IMR-90 (cell line): ENCODE measurements at regions not wholly inside any gene's neighbourhood (a gene's known extent, or its start where the extent isn't known, plus 50 kb on each side); places are given as distances from the start of the nearest gene placed in this dataset.

Experiments used
- ATAC-seq: fragments of 200-7000 bp; cut with Tn5 transposase; 2 replicates; pipeline ENCODE4 v1.9.1; 2020; ENCODE audit warnings: low read depth, mild to moderate bottlenecking, moderate library complexity
- BruUV-seq: library from RNA; stranded (reverse); fragments of 400-500 nt; replicated peaks from 2 replicates; lab custom pipeline; 2021; lab: Mats Ljungman, UMichigan
- CTCF ChIA-PET: fragments of 300-600 bp; formaldehyde crosslinking; extraction: SDS; loops from one replicate; lab custom pipeline; 2021; ENCODE audit warnings: antibody characterized with exemption; lab: Yijun Ruan, JAX
- POLR2A ChIA-PET: fragments of 300-600 bp; sonication (Branson Sonifier 250); formaldehyde crosslinking; loops from one replicate; lab custom pipeline; 2022; ENCODE audit warnings: antibody characterized with exemption; ENCODE audit not compliant: unreplicated experiment; lab: Charles Lee
- DNase-seq: peaks from one replicate; pipeline ENCODE4 v3.0.0; 2013
- H2AFZ ChIP-seq: replicated peaks from 2 replicates; pipeline ENCODE3; 2013; ENCODE audit warnings: low read length, mild to moderate bottlenecking; ENCODE audit not compliant: poor library complexity
- H2AK5ac ChIP-seq: 2 replicates; pipeline ENCODE4 v1.6.1; 2013; ENCODE audit warnings: low read depth, low read length, inconsistent platforms
- H2AK9ac ChIP-seq: replicated peaks from 2 replicates; pipeline ENCODE3; 2013; ENCODE audit warnings: mild to moderate bottlenecking, low read depth, low read length, moderate library complexity; ENCODE audit not compliant: poor library complexity
- H2BK120ac ChIP-seq: 2 replicates; pipeline ENCODE4 v1.6.1; 2013; ENCODE audit warnings: low read depth, low read length, inconsistent platforms
- H2BK15ac ChIP-seq: 3 replicates; pipeline ENCODE4 v1.6.1; 2013; ENCODE audit warnings: low read depth, low read length, inconsistent platforms
- H2BK20ac ChIP-seq: 2 replicates; pipeline ENCODE4 v1.6.1; 2013; ENCODE audit warnings: low read depth, mild to moderate bottlenecking, inconsistent platforms, low read length, moderate library complexity
- H2BK5ac ChIP-seq: 2 replicates; pipeline ENCODE4 v1.6.1; 2013; ENCODE audit warnings: mild to moderate bottlenecking, low read depth, low read length, inconsistent platforms; ENCODE audit not compliant: poor library complexity, severe bottlenecking
- H3K14ac ChIP-seq: replicated peaks from 2 replicates; pipeline ENCODE4 v1.6.1; 2013; ENCODE audit warnings: low read depth, low read length, inconsistent platforms
- H3K18ac ChIP-seq: 2 replicates; pipeline ENCODE4 v1.6.1; 2013; ENCODE audit warnings: low read depth, low read length, control low read depth
- H3K23ac ChIP-seq: 2 replicates; pipeline ENCODE4 v1.6.1; 2013; ENCODE audit warnings: low read depth, low read length, inconsistent platforms
- H3K27ac ChIP-seq: 2 replicates; pipeline ENCODE4 v1.5.1; 2013; ENCODE audit warnings: mild to moderate bottlenecking, control low read depth, low read length; ENCODE audit not compliant: insufficient read depth
- H3K27me3 ChIP-seq: 2 replicates; pipeline ENCODE4 v1.6.1; 2013; ENCODE audit warnings: low read length; ENCODE audit not compliant: control insufficient read depth, insufficient read depth
- H3K36me3 ChIP-seq: 2 replicates; pipeline ENCODE4 v1.6.1; 2013; ENCODE audit warnings: low read length, mixed read lengths; ENCODE audit not compliant: control insufficient read depth, insufficient read depth
- H3K4ac ChIP-seq: 2 replicates; pipeline ENCODE4 v1.6.1; 2013; ENCODE audit warnings: low read depth, low read length, inconsistent platforms
- H3K4me1 ChIP-seq: 2 replicates; pipeline ENCODE4 v1.6.1; 2013; ENCODE audit warnings: low read length, mixed read lengths; ENCODE audit not compliant: control insufficient read depth, insufficient read depth
- H3K4me2 ChIP-seq: 2 replicates; pipeline ENCODE4 v1.6.1; 2013; ENCODE audit warnings: low read depth, mild to moderate bottlenecking, control low read depth, low read length, moderate library complexity
- H3K4me3 ChIP-seq: 2 replicates; pipeline ENCODE4 v1.5.1; 2013; ENCODE audit warnings: low read depth, mild to moderate bottlenecking, control low read depth, low read length, moderate library complexity; ENCODE audit not compliant: insufficient read depth
- H3K56ac ChIP-seq: 2 replicates; pipeline ENCODE4 v1.6.1; 2013; ENCODE audit warnings: low read length, inconsistent platforms; ENCODE audit not compliant: insufficient read depth; ENCODE audit errors: extremely low read depth
- H3K79me1 ChIP-seq, 2 experiments: 2 replicates each; pipeline ENCODE4 v1.6.1; 2013; ENCODE audit warnings: low read length in 2 of 2, inconsistent platforms in 1 of 2, low read depth in 1 of 2
- H3K9ac ChIP-seq: 2 replicates; pipeline ENCODE4 v1.6.1; 2013; ENCODE audit warnings: low read depth, low read length, control low read depth
- H3K9me1 ChIP-seq: 2 replicates; pipeline ENCODE4 v1.6.1; 2013; ENCODE audit warnings: low read length, inconsistent platforms; ENCODE audit not compliant: insufficient read depth
- H3K9me3 ChIP-seq: 2 replicates; pipeline ENCODE4 v1.6.1; 2013; ENCODE audit warnings: low read length; ENCODE audit not compliant: control insufficient read depth, insufficient read depth
- H4K20me1 ChIP-seq: 2 replicates; pipeline ENCODE4 v1.6.1; 2013; ENCODE audit warnings: low read length, inconsistent platforms; ENCODE audit not compliant: insufficient read depth
- H4K5ac ChIP-seq: 2 replicates; pipeline ENCODE4 v1.6.1; 2013; ENCODE audit warnings: mild to moderate bottlenecking, low read depth, low read length, control low read depth
- H4K8ac ChIP-seq, 2 experiments: 2 replicates each; pipeline ENCODE4 v1.6.1; 2013; ENCODE audit warnings: low read depth in 2 of 2, low read length in 2 of 2, control low read depth in 1 of 2, inconsistent platforms in 1 of 2
- H4K91ac ChIP-seq: 2 replicates; pipeline ENCODE4 v1.6.1; 2013; ENCODE audit warnings: low read depth, low read length, inconsistent platforms; ENCODE audit not compliant: insufficient read depth
- BHLHE40 ChIP-seq: fragments of 150-350 bp; IDR thresholded peaks from 2 replicates; pipeline ENCODE4 v1.6.1; 2016; ENCODE audit warnings: mild to moderate bottlenecking, low read depth, low read length
- CEBPB ChIP-seq: IDR thresholded peaks from 2 replicates; pipeline ENCODE4 v1.6.1; 2012; ENCODE audit warnings: low read depth, low read length, improper control_type of control experiment
- CHD1 ChIP-seq: IDR thresholded peaks from 2 replicates; pipeline ENCODE4 v1.6.1; 2012; ENCODE audit warnings: low read depth, low read length, improper control_type of control experiment
- ELK1 ChIP-seq: fragments of 150-350 bp; IDR thresholded peaks from 2 replicates; pipeline ENCODE4 v1.6.1; 2016; ENCODE audit warnings: low read depth, mild to moderate bottlenecking, low read length, moderate library complexity, borderline replicate concordance
- FOS ChIP-seq: fragments of 150-350 bp; IDR thresholded peaks from 2 replicates; pipeline ENCODE4 v1.6.1; 2016; ENCODE audit warnings: low read depth, low read length
- MAFK ChIP-seq: IDR thresholded peaks from 2 replicates; pipeline ENCODE4 v1.6.1; 2012; ENCODE audit warnings: low read depth, low read length, improper control_type of control experiment
- MAZ ChIP-seq: IDR thresholded peaks from 2 replicates; pipeline ENCODE4 v1.6.1; 2012; ENCODE audit warnings: low read depth, mild to moderate bottlenecking, low read length, improper control_type of control experiment, moderate library complexity, borderline replicate concordance
- MXI1 ChIP-seq: IDR thresholded peaks from 2 replicates; pipeline ENCODE4 v1.6.1; 2012; ENCODE audit warnings: low read depth, mild to moderate bottlenecking, low read length, moderate library complexity, borderline replicate concordance
- NFE2L2 ChIP-seq: fragments of 150-350 bp; IDR thresholded peaks from 2 replicates; pipeline ENCODE4 v1.6.1; 2016; ENCODE audit warnings: low read depth, mild to moderate bottlenecking, low read length
- POLR2A ChIP-seq: IDR thresholded peaks from 2 replicates; pipeline ENCODE4 v1.6.1; 2012; ENCODE audit warnings: mild to moderate bottlenecking, low read depth, low read length
- RAD21 ChIP-seq: IDR thresholded peaks from 2 replicates; pipeline ENCODE4 v1.6.1; 2012; ENCODE audit warnings: low read length, improper control_type of control experiment
- RCOR1 ChIP-seq: IDR thresholded peaks from 2 replicates; pipeline ENCODE4 v1.6.1; 2012; ENCODE audit warnings: mild to moderate bottlenecking, low read length, improper control_type of control experiment; ENCODE audit not compliant: insufficient replicate concordance
- RFX5 ChIP-seq: IDR thresholded peaks from 2 replicates; pipeline ENCODE4 v1.8.0; 2012; ENCODE audit warnings: low read depth, mild to moderate bottlenecking, low read length, moderate library complexity
- SMC3 ChIP-seq: fragments of 150-350 bp; IDR thresholded peaks from 2 replicates; pipeline ENCODE4 v1.6.1; 2016; ENCODE audit warnings: low read depth, mild to moderate bottlenecking, antibody characterized with exemption, low read length, moderate library complexity
- USF2 ChIP-seq: fragments of 150-350 bp; IDR thresholded peaks from 2 replicates; pipeline ENCODE4 v1.6.1; 2017; ENCODE audit warnings: mild to moderate bottlenecking, antibody characterized with exemption, low read length, low read depth
- WGBS, 2 experiments: methylation state at CpG; one replicate each; pipeline versions ENCODE4 v1.1.5 to v1.1.7; 2013; ENCODE audit warnings: missing lambda C conversion rate in 2 of 2; ENCODE audit not compliant: insufficient read length in 1 of 2; ENCODE audit errors: extremely low coverage in 2 of 2; 5-methylcytosine and 5-hydroxymethylcytosine counted together
- dilution Hi-C: fragments of 300-500 bp; cut with HindIII; formaldehyde crosslinking; loops from one replicate; pipeline ENCODE4 v1.14.3; 2018; ENCODE audit warnings: low sequenced_read_pairs; ENCODE audit not compliant: unreplicated experiment
- in situ Hi-C: fragments of 300-500 bp; cut with MboI; formaldehyde crosslinking; loops from 3 replicates; pipeline ENCODE4 v1.14.3; 2019; ENCODE audit warnings: low sequenced_read_pairs, inconsistent platforms, mixed read lengths
- intact Hi-C: fragments of 100-400 bp; cut with micrococcal nuclease; formaldehyde crosslinking; loops from 2 replicates; pipeline ENCODE4 v1.10.0; 2022
- TF ChIP-seq, protein P1 (sequence below): conservative IDR thresholded peaks from 2 replicates; pipeline ENCODE4 v1.5.1; 2012; ENCODE audit warnings: mild to moderate bottlenecking, low read depth, low read length, improper control_type of control experiment

- intact Hi-C loops (no loop called here), dilution Hi-C loops (no loop called here), in situ Hi-C loops (no loop called here)
- H3K79me1 ChIP-seq = no peaks in the 10 kb centered on the region
- no peak overlapping the region for H2BK5ac ChIP-seq
- H3K9ac ChIP-seq = no peak overlapping the region
- H2AK9ac ChIP-seq = no peak overlapping the region
- CTCF ChIA-PET = no interaction called here
- no peak overlapping the region for H3K56ac ChIP-seq
- no peak overlapping the region for H3K4ac ChIP-seq
- WGBS, 2 experiments = no CpG with 5 or more reads among the region's 1 CpG
- no peaks in the 10 kb centered on the region for H3K27me3 ChIP-seq
- no TSS peak for BruUV-seq
- H3K14ac ChIP-seq = no peak overlapping the region; the same call in 1 of the 2 replicates
- ATAC-seq (no peak), DNase-seq (no peak)
- POLR2A ChIA-PET = no interaction called here
- no peaks in the 10 kb centered on the region for H3K9me1 ChIP-seq
- H2BK20ac ChIP-seq = no peak overlapping the region
- no peak overlapping the region for H3K23ac ChIP-seq
- no peak overlapping the region; the same call in 1 of the 2 replicates for H4K91ac ChIP-seq
- H2AK5ac ChIP-seq = no peak overlapping the region
- H4K20me1 ChIP-seq = no peaks in the 10 kb centered on the region
- no peak overlapping the region for H3K27ac ChIP-seq
- H2AFZ ChIP-seq = no peak overlapping the region
- no peak overlapping the region for H3K4me2 ChIP-seq
- TF ChIP-seq POLR2A (no peak), CEBPB (no peak), RFX5 (no peak), USF2 (no peak), FOS (no peak), RCOR1 (no peak), MAZ (no peak), ELK1 (no peak), RAD21 (no peak), CHD1 (no peak), MAFK (no peak), MXI1 (no peak), NFE2L2 (no peak), SMC3 (no peak), BHLHE40 (no peak)
- TF ChIP-seq, protein P1, sequence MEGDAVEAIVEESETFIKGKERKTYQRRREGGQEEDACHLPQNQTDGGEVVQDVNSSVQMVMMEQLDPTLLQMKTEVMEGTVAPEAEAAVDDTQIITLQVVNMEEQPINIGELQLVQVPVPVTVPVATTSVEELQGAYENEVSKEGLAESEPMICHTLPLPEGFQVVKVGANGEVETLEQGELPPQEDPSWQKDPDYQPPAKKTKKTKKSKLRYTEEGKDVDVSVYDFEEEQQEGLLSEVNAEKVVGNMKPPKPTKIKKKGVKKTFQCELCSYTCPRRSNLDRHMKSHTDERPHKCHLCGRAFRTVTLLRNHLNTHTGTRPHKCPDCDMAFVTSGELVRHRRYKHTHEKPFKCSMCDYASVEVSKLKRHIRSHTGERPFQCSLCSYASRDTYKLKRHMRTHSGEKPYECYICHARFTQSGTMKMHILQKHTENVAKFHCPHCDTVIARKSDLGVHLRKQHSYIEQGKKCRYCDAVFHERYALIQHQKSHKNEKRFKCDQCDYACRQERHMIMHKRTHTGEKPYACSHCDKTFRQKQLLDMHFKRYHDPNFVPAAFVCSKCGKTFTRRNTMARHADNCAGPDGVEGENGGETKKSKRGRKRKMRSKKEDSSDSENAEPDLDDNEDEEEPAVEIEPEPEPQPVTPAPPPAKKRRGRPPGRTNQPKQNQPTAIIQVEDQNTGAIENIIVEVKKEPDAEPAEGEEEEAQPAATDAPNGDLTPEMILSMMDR = no peak
- no peak overlapping the region for H2BK120ac ChIP-seq
- H3K36me3 ChIP-seq = no peaks in the 10 kb centered on the region
- H4K8ac ChIP-seq = no peak overlapping the region
- H2BK15ac ChIP-seq = no peak overlapping the region
- H3K18ac ChIP-seq = peak overlapping the region; percentile 35; the same call in 1 of the 2 replicates
- H3K9me3 ChIP-seq = no peaks in the 10 kb centered on the region
- no peak overlapping the region for H3K4me3 ChIP-seq
- H3K4me1 ChIP-seq = no peaks in the 10 kb centered on the region
- no peak overlapping the region for H4K5ac ChIP-seq
Measured at GRCh38 chr1:218848009-218848408, 325.7 kb upstream of the LYPLAL1 start.
